ENCODE measurements at regions not wholly inside any gene's neighbourhood (a gene's known extent, or its start where the extent isn't known, plus 50 kb on each side); places are given as distances from the start of the nearest gene placed in this dataset.

DNA sequence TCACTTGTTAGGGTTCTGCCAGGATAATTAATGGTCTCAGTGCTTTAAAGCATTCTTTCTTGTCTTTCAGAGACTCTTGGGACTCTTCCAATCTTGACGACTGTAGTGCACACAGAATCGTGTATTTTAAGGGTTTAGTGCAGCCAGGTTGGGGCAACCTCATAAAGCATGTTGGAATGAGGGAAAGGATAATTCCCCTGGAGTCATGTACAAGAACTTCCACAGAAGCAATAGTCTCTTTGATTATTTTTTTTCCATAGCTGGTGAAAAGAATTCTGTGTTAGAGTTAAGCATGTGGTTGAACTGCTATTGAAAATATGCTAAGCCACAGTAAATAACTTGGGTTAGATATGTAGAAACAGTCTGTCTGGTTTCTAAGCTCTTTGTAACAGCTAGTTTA is 246.8 kb upstream of the DAAM1 start (continued):
- TF ChIP-seq, protein P1, sequence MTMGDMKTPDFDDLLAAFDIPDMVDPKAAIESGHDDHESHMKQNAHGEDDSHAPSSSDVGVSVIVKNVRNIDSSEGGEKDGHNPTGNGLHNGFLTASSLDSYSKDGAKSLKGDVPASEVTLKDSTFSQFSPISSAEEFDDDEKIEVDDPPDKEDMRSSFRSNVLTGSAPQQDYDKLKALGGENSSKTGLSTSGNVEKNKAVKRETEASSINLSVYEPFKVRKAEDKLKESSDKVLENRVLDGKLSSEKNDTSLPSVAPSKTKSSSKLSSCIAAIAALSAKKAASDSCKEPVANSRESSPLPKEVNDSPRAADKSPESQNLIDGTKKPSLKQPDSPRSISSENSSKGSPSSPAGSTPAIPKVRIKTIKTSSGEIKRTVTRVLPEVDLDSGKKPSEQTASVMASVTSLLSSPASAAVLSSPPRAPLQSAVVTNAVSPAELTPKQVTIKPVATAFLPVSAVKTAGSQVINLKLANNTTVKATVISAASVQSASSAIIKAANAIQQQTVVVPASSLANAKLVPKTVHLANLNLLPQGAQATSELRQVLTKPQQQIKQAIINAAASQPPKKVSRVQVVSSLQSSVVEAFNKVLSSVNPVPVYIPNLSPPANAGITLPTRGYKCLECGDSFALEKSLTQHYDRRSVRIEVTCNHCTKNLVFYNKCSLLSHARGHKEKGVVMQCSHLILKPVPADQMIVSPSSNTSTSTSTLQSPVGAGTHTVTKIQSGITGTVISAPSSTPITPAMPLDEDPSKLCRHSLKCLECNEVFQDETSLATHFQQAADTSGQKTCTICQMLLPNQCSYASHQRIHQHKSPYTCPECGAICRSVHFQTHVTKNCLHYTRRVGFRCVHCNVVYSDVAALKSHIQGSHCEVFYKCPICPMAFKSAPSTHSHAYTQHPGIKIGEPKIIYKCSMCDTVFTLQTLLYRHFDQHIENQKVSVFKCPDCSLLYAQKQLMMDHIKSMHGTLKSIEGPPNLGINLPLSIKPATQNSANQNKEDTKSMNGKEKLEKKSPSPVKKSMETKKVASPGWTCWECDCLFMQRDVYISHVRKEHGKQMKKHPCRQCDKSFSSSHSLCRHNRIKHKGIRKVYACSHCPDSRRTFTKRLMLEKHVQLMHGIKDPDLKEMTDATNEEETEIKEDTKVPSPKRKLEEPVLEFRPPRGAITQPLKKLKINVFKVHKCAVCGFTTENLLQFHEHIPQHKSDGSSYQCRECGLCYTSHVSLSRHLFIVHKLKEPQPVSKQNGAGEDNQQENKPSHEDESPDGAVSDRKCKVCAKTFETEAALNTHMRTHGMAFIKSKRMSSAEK (CRISPR knock-in tag; IDR thresholded peaks at IDR 0.05; ENCODE audit: borderline replicate concordance): no peak
- TF ChIP-seq JUN (CRISPR knock-in tag; IDR thresholded peaks at IDR 0.05): no peak
- TF ChIP-seq, protein P2, sequence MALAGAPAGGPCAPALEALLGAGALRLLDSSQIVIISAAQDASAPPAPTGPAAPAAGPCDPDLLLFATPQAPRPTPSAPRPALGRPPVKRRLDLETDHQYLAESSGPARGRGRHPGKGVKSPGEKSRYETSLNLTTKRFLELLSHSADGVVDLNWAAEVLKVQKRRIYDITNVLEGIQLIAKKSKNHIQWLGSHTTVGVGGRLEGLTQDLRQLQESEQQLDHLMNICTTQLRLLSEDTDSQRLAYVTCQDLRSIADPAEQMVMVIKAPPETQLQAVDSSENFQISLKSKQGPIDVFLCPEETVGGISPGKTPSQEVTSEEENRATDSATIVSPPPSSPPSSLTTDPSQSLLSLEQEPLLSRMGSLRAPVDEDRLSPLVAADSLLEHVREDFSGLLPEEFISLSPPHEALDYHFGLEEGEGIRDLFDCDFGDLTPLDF (CRISPR knock-in tag; IDR thresholded peaks at IDR 0.05): no peak
- no peak for TF ChIP-seq RORB (CRISPR knock-in tag; IDR thresholded peaks at IDR 0.05)
- TF ChIP-seq, protein P3, sequence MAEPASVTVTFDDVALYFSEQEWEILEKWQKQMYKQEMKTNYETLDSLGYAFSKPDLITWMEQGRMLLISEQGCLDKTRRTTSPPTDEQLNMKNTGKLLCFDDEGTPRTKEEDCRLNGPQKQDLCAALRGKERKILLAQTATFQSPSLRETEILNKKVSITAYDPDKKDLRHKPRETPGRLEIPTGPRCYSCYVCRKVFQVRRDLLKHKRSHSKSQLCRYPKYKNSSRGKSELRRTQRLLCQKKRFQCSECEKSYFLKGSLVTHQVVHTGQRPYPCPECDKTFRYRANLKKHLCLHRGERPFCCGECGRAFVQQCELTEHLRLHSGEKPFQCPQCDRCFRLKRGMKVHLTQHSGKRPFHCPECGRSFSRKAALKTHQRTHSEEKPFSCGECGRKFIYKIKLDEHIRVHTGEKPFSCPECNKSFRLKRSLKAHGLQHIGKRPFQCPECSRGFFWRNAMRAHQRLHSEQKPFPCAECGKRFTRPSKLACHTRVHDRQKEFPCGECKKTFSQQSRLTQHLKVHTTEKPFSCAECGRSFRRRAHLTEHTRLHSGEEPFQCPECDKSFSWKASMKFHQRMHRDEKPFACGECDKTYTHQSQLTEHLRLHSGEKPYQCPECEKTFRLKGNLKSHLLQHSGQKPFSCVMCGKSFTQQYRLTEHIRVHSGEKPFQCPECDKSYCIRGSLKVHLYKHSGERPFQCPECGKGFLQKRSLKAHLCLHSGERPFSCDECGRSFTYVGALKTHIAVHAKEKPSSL (CRISPR knock-in tag; conservative IDR thresholded peaks at IDR 0.05): no peak

DNA sequence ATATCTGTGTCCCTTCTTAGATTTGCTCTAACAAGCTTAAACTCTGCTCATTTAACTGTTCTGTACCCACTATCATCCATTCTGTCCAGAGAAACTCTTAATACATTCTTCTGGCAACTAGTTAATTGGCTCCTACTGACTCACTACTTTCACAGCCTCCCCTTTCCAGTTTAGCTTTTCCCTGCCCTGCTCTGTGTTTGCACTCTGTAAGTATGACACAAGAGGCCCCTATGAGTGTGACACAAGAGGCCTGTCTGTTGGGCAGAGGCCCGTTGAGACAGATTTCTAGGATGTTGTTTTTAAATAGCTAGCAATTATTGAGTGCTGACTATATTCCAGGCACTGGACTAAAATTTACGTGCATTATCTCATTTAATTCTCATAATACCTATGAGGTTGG is 246.0 kb upstream of the DAAM1 start:
- Mint-ChIP-seq H3K27me3 (ENCODE audit: low read depth) (no peaks in the 10 kb centered on the region), H3K27ac (no peak overlapping the region), H3K4me1 (peaks cover 18% of the 10 kb centered on the region), H3K36me3 (peaks cover 5% of the 10 kb centered on the region), H3K9me3 (peaks cover 19% of the 10 kb centered on the region), H3K4me3 (no peak overlapping the region)
- DNase-seq (ENCODE audit: low spot score) (no peak), ATAC-seq (no peak)
- POLR2A ChIA-PET: no interaction called here
- CTCF ChIA-PET: no interaction called here
- TF ChIP-seq, protein P4, sequence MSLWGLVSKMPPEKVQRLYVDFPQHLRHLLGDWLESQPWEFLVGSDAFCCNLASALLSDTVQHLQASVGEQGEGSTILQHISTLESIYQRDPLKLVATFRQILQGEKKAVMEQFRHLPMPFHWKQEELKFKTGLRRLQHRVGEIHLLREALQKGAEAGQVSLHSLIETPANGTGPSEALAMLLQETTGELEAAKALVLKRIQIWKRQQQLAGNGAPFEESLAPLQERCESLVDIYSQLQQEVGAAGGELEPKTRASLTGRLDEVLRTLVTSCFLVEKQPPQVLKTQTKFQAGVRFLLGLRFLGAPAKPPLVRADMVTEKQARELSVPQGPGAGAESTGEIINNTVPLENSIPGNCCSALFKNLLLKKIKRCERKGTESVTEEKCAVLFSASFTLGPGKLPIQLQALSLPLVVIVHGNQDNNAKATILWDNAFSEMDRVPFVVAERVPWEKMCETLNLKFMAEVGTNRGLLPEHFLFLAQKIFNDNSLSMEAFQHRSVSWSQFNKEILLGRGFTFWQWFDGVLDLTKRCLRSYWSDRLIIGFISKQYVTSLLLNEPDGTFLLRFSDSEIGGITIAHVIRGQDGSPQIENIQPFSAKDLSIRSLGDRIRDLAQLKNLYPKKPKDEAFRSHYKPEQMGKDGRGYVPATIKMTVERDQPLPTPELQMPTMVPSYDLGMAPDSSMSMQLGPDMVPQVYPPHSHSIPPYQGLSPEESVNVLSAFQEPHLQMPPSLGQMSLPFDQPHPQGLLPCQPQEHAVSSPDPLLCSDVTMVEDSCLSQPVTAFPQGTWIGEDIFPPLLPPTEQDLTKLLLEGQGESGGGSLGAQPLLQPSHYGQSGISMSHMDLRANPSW (CRISPR knock-in tag; conservative IDR thresholded peaks at IDR 0.05; ENCODE audit: low read depth): no peak
- TF ChIP-seq JAZF1 (CRISPR knock-in tag; IDR thresholded peaks at IDR 0.05) (no peak), SP1 (CRISPR knock-in tag; conservative IDR thresholded peaks at IDR 0.05) (no peak), NR2C2 (CRISPR knock-in tag; IDR thresholded peaks at IDR 0.05) (no peak), FOXJ3 (CRISPR knock-in tag; IDR thresholded peaks at IDR 0.05; ENCODE audit: borderline replicate concordance) (no peak)
- TF ChIP-seq, protein P5, sequence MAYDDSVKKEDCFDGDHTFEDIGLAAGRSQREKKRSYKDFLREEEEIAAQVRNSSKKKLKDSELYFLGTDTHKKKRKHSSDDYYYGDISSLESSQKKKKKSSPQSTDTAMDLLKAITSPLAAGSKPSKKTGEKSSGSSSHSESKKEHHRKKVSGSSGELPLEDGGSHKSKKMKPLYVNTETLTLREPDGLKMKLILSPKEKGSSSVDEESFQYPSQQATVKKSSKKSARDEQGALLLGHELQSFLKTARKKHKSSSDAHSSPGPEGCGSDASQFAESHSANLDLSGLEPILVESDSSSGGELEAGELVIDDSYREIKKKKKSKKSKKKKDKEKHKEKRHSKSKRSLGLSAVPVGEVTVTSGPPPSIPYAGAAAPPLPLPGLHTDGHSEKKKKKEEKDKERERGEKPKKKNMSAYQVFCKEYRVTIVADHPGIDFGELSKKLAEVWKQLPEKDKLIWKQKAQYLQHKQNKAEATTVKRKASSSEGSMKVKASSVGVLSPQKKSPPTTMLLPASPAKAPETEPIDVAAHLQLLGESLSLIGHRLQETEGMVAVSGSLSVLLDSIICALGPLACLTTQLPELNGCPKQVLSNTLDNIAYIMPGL (CRISPR knock-in tag; IDR thresholded peaks at IDR 0.05): no peak
- TF ChIP-seq, protein P1 (CRISPR knock-in tag; IDR thresholded peaks at IDR 0.05; ENCODE audit: borderline replicate concordance): no peak
- TF ChIP-seq, protein P6, sequence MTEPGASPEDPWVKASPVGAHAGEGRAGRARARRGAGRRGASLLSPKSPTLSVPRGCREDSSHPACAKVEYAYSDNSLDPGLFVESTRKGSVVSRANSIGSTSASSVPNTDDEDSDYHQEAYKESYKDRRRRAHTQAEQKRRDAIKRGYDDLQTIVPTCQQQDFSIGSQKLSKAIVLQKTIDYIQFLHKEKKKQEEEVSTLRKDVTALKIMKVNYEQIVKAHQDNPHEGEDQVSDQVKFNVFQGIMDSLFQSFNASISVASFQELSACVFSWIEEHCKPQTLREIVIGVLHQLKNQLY (CRISPR knock-in tag; IDR thresholded peaks at IDR 0.05): no peak
- TF ChIP-seq, protein P7, sequence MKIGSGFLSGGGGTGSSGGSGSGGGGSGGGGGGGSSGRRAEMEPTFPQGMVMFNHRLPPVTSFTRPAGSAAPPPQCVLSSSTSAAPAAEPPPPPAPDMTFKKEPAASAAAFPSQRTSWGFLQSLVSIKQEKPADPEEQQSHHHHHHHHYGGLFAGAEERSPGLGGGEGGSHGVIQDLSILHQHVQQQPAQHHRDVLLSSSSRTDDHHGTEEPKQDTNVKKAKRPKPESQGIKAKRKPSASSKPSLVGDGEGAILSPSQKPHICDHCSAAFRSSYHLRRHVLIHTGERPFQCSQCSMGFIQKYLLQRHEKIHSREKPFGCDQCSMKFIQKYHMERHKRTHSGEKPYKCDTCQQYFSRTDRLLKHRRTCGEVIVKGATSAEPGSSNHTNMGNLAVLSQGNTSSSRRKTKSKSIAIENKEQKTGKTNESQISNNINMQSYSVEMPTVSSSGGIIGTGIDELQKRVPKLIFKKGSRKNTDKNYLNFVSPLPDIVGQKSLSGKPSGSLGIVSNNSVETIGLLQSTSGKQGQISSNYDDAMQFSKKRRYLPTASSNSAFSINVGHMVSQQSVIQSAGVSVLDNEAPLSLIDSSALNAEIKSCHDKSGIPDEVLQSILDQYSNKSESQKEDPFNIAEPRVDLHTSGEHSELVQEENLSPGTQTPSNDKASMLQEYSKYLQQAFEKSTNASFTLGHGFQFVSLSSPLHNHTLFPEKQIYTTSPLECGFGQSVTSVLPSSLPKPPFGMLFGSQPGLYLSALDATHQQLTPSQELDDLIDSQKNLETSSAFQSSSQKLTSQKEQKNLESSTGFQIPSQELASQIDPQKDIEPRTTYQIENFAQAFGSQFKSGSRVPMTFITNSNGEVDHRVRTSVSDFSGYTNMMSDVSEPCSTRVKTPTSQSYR (CRISPR knock-in tag; IDR thresholded peaks at IDR 0.05): no peak
- TF ChIP-seq, protein P8, sequence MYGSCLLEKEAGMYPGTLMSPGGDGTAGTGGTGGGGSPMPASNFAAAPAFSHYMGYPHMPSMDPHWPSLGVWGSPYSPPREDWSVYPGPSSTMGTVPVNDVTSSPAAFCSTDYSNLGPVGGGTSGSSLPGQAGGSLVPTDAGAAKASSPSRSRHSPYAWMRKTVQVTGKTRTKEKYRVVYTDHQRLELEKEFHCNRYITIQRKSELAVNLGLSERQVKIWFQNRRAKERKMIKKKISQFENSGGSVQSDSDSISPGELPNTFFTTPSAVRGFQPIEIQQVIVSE (CRISPR knock-in tag; IDR thresholded peaks at IDR 0.05; ENCODE audit: borderline replicate concordance): no peak
